NB4 (cell line): ENCODE measurements at regions not wholly inside any gene's neighbourhood (a gene's known extent, or its start where the extent isn't known, plus 50 kb on each side); places are given as distances from the start of the nearest gene placed in this dataset.

ENCODE experiments used
- MYC ChIP-seq: IDR thresholded peaks from 2 replicates; pipeline ENCODE4 v1.6.1; 2011; ENCODE audit warnings: low read depth, low read length
- POLR2A ChIP-seq: IDR thresholded peaks from 2 replicates; pipeline ENCODE4 v1.6.1; 2011; ENCODE audit warnings: mild to moderate bottlenecking; ENCODE audit not compliant: insufficient read length; ENCODE audit errors: extremely low read depth
- TF ChIP-seq, protein P1 (sequence below): IDR thresholded peaks from one replicate; pipeline ENCODE4 v1.5.1; 2012; ENCODE audit warnings: low read depth, low read length
- TF ChIP-seq, protein P2 (sequence below): IDR thresholded peaks from 2 replicates; pipeline ENCODE4 v1.6.1; 2011; ENCODE audit warnings: low read depth, low read length

DNA sequence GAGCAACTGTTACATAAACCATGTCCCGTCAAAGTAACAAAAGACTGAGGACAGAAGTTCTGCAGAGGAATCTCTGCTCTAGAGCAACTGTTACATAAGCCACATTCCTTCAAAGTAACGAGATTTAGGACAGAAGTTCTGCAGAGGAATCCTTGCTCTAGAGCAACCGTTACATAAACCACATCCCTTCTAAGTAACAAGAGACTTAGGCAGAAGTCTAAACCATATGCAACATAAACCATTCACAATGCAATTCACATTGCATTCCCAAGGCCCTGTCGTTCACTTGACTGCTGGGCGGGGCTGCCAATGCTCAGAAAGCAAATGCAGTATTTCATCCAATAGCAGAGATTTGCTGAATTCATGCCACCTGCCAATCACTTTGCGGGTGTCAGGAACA is 124.4 kb upstream of the PUDP start:
- TF ChIP-seq, protein P1, sequence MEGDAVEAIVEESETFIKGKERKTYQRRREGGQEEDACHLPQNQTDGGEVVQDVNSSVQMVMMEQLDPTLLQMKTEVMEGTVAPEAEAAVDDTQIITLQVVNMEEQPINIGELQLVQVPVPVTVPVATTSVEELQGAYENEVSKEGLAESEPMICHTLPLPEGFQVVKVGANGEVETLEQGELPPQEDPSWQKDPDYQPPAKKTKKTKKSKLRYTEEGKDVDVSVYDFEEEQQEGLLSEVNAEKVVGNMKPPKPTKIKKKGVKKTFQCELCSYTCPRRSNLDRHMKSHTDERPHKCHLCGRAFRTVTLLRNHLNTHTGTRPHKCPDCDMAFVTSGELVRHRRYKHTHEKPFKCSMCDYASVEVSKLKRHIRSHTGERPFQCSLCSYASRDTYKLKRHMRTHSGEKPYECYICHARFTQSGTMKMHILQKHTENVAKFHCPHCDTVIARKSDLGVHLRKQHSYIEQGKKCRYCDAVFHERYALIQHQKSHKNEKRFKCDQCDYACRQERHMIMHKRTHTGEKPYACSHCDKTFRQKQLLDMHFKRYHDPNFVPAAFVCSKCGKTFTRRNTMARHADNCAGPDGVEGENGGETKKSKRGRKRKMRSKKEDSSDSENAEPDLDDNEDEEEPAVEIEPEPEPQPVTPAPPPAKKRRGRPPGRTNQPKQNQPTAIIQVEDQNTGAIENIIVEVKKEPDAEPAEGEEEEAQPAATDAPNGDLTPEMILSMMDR, result no peak
- no peak for TF ChIP-seq POLR2A
- TF ChIP-seq MYC, result no peak
- TF ChIP-seq, protein P2, sequence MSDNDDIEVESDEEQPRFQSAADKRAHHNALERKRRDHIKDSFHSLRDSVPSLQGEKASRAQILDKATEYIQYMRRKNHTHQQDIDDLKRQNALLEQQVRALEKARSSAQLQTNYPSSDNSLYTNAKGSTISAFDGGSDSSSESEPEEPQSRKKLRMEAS, result no peak
